HUES48 (cell line): ENCODE measurements at regions not wholly inside any gene's neighbourhood (a gene's known extent, or its start where the extent isn't known, plus 50 kb on each side); places are given as distances from the start of the nearest gene placed in this dataset.
"Not testable (repeated sequence)": the region's sequence is repeated elsewhere in the genome, so short reads cannot be mapped to it uniquely, and the experiment has no call there.

Source experiments
- H3K27ac ChIP-seq: one replicate; pipeline ENCODE4 v1.7.0; 2013; ENCODE audit warnings: low read depth, low read length, inconsistent platforms
- H3K27me3 ChIP-seq: 2 replicates; pipeline ENCODE4 v1.6.1; 2013; ENCODE audit warnings: mild to moderate bottlenecking, low read length; ENCODE audit not compliant: control insufficient read depth, insufficient read depth
- H3K36me3 ChIP-seq: 2 replicates; pipeline ENCODE4 v1.6.1; 2013; ENCODE audit warnings: low read length; ENCODE audit not compliant: control insufficient read depth, insufficient read depth
- H3K4me1 ChIP-seq: 2 replicates; pipeline ENCODE4 v1.6.1; 2013; ENCODE audit warnings: mild to moderate bottlenecking, low read length; ENCODE audit not compliant: control insufficient read depth, insufficient read depth
- H3K4me3 ChIP-seq: 2 replicates; pipeline ENCODE4 v1.5.1; 2013; ENCODE audit warnings: mild to moderate bottlenecking, low read depth, low read length
- H3K9ac ChIP-seq: 2 replicates; pipeline ENCODE4 v1.6.1; 2013; ENCODE audit warnings: mild to moderate bottlenecking, low read depth, low read length, moderate library complexity
- H3K9me3 ChIP-seq: 2 replicates; pipeline ENCODE4 v1.6.1; 2013; ENCODE audit warnings: low read length; ENCODE audit not compliant: control insufficient read depth, insufficient read depth

DNA sequence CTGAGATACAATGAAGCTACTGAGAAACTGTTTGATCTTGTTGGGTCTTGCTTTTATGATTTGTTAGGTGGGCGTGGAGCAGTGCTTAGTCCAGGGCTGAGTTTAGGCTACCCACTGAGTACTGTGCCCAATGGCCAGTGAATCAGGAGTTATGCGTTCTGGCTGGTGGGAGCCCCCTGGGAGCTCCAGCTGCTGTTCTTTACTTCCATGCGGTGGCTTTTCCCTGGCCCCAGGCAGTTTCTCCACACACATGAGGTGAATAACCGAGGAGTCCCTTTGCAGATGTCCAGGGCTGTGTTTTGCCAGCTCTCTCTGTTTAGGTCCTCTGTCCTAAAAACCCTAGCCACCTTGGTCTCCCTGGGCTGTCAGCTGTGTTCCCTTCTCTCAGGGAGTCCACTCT is 106.5 kb downstream of the KLF13 start:
- Histone ChIP-seq H3K4me1 (peaks cover 9% of the 10 kb centered on the region), H3K36me3 (no peaks in the 10 kb centered on the region), H3K27me3 (no peaks in the 10 kb centered on the region), H3K27ac (no peak overlapping the region), H3K9ac (no peak overlapping the region), H3K9me3 (no peaks in the 10 kb centered on the region), H3K4me3 (no peak overlapping the region)

DNA sequence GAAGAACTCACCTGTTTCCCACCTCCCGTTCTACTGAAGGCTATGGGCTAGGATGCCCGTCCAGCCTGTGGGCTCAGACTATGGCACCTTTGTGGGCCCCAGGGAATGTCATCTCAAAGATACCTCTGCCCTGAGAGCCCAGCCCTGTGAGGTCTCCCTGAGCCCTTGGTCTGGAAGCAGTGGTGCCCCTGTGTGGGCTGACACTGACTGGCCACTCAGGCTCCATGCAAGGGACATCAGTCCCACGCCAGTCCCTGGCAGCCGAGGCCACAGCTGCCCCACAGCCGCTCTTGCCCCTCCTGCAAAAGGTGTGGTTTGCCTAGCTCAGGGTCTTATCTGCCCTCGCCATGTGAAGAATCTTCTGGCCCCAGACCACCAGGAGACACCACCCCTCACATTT is 106.9 kb downstream of the KLF13 start:
- H3K36me3 ChIP-seq = no peaks in the 10 kb centered on the region
- no peak overlapping the region for H3K27ac ChIP-seq
- H3K4me3 ChIP-seq = no peak overlapping the region
- H3K27me3 ChIP-seq = no peaks in the 10 kb centered on the region
- H3K9me3 ChIP-seq = no peaks in the 10 kb centered on the region
- H3K9ac ChIP-seq = no peak overlapping the region
- H3K4me1 ChIP-seq = peaks cover 9% of the 10 kb centered on the region

DNA sequence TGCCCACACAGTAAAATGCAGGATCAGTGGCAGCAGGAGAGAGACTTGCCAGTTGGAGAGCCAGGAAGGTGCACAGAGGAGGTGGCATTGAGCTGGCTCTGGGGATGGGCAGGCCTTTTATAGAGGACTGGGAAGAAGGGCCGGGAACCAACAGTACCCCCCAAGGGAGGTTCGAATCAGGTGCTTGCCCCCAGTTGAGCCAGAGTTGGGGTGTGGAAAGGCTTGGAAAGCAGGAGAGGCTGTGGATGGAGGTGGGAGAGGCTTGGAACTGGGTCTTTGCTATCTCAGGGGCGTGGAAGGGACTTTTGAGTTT is 107.6 kb downstream of the KLF13 start:
- Histone ChIP-seq H3K27me3 (no peaks in the 10 kb centered on the region), H3K9me3 (no peaks in the 10 kb centered on the region), H3K36me3 (no peaks in the 10 kb centered on the region), H3K9ac (no peak overlapping the region), H3K27ac (no peak overlapping the region), H3K4me3 (no peak overlapping the region), H3K4me1 (peaks cover 9% of the 10 kb centered on the region)

DNA sequence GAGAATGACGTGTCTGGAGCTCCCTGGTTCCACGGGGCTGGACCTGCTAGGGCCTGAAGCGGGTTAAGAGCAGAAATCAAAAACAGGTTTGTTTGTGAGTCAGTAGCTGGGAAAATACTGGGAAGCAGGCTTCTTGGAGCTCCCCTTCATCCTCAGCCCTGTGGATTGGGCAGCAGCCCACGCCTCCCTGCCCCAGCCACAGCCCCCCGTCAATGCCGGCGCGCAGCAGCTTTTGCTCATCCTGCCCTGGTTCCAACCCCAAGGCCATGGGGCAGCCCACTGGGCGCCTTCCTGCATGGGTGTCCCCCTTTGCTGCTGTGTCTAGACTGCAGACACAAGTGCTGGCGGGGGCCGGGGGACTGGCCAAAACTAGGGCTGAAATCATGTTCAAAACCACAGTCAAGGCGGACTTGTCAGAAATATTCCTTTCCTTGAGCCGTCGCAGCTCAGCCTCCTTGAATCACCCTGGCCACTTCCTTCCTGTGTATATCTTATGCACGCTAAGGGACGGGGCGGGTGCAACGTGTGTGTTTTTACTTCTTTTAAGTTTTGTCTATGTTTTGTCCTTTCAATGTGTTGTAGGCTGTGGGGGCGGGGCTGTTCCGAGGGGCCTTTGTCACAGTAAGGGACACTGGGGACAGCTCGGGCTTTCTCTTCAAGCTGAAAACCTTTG is 108.1 kb downstream of the KLF13 start:
- Histone ChIP-seq H3K9ac (no peak overlapping the region), H3K27me3 (no peaks in the 10 kb centered on the region), H3K27ac (no peak overlapping the region), H3K9me3 (no peaks in the 10 kb centered on the region), H3K36me3 (no peaks in the 10 kb centered on the region), H3K4me3 (no peak overlapping the region), H3K4me1 (peaks cover 9% of the 10 kb centered on the region)

DNA sequence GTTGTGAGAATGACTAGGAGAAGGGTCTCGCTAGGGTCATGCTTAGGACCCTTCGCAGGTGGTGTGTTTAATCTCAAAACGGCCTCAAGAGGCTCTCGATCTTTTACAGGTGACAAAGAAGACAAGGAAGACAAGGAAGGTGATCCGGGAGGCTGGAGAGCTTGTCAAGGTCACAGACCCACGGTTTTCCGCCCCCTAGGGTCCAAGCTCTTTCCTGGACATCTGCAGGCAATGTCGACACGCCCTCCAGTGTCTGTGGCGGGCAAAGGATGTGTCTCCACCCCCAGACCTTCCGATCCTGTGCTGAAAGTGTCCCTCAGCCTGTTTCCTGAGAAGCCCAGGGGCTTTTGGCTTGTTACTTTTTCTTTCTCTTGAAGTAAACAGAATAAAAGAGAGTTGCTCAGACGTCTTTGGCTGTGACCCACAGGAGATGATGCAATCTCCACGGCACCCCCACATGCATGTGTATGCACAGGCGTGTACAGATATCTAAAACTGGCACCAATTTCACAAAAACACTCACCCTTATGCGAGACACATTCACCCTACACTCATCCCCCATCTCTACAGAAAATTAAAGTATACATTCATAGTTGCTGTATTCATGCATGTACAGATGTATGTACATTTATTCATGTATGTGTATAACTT is 108.8 kb downstream of the KLF13 start:
- Histone ChIP-seq H3K27me3 (peaks cover 3% of the 10 kb centered on the region), H3K27ac (no peak overlapping the region), H3K4me1 (peaks cover 9% of the 10 kb centered on the region), H3K9ac (no peak overlapping the region), H3K9me3 (no peaks in the 10 kb centered on the region), H3K36me3 (no peaks in the 10 kb centered on the region), H3K4me3 (no peak overlapping the region)

DNA sequence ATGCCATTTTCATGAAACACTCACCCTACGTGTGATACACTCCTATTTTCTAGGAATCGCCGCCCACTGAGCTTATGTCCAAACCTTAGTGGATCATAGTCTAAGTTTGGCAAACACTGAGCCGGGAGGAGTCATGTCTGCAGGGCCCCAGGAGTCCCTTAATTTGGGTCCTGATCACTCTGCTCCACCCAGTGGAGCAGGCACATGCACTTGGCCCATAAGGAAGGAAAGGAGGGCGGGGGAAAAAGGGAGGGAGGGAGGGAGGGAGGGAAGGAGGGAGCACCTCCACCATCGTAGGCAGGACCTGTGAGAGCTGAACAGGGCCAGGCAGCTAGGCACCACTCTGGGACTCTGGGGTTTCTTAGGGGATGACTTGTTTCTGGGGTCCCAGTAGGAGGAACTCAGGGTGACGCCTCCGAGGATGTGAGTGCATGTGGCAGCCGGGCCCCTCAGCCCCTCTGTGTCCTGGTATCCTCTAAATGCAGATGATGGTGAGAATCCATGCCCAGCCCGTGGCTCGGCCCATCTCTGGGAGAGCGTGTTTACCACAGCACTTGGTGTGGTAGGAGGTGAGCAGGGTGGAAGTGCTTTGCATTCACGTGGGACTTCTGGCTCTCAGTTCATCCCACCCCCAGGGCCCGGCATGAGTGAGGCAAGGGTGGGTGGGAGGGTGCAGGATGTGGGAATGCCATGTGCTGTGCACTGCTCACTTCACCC is 109.4 kb downstream of the KLF13 start:
- Histone ChIP-seq H3K4me1 (peaks cover 9% of the 10 kb centered on the region), H3K4me3 (no peak overlapping the region), H3K9me3 (no peaks in the 10 kb centered on the region), H3K9ac (no peak overlapping the region), H3K27ac (no peak overlapping the region), H3K36me3 (no peaks in the 10 kb centered on the region), H3K27me3 (peaks cover 8% of the 10 kb centered on the region)

DNA sequence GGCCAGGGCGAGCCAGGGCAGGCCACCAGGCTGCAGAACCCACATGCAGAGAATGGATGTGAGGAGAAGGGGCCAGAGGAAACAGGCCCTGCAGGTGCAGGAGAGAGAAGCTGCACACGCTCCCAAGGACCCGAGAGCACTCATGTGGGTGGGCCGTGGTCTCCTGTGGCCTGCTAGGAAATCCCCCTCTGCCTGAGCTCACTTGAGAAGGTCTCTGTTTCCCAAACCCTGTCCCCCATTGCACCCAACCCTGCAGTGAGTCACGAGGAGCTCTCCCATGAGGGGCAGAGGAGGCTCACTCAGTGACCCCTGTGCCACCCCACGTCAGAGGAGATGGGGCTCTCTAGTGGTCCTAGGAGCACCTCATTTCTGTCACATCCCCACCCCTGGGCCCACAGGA is 111.1 kb downstream of the KLF13 start:
- Histone ChIP-seq H3K4me1 (peaks cover 11% of the 10 kb centered on the region), H3K9ac (no peak overlapping the region), H3K27me3 (peaks cover 19% of the 10 kb centered on the region), H3K27ac (no peak overlapping the region), H3K4me3 (no peak overlapping the region), H3K9me3 (no peaks in the 10 kb centered on the region), H3K36me3 (no peaks in the 10 kb centered on the region)

DNA sequence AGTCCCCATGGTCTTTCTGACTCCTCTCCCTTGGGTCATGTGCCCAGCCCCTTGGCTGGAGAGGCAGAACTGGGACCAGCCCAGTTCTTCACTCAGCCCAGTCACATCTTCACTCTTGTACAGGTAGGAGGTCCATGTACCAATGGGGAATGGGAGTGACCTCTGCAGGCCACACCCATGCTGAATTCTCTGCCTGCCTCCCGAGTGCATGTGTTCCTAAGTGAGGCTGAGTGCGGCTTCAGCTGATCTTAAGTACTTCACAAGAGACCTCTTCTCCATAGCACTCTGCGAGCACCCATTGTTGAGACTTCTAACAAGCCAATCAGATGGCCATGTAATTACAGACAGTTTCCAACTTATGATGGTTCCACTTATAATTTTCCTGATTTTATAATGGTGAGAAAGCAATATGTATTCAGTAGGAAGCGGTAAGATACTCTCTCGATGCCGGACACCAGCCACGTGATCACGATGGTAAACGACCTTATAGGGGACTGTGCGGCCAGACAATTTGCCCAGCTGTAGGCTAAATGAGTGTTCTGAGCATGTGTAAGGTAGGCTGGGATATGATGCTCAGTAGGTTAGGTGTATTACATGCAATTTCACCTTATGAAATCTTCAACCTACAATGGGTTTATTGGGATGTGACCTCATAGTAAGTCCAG is 112.1 kb downstream of the KLF13 start:
- no peak overlapping the region for H3K4me3 ChIP-seq
- no peak overlapping the region for H3K9ac ChIP-seq
- H3K27me3 ChIP-seq = peaks cover 19% of the 10 kb centered on the region
- H3K27ac ChIP-seq = no peak overlapping the region
- peaks cover 13% of the 10 kb centered on the region for H3K4me1 ChIP-seq
- H3K9me3 ChIP-seq = no peaks in the 10 kb centered on the region
- H3K36me3 ChIP-seq = no peaks in the 10 kb centered on the region

DNA sequence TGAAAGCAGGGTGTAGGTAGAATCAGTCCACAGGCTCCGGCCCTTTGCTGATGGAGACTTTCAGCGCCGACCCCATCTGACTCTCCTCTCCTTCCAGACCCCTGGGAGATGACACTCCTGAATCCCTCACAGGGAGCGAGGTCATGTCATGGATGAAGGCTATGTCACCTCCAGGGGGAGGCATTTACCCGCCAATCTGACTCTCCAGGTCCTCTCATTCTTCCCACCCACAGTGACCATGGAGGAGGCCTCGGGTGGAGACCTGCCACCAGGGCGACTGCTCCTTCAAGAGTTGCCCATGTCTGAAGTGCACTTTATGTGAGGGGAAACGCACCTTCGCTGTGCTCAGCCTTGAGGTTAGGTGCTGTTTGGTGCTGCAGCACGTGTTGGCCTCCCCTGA is 112.7 kb downstream of the KLF13 start:
- Histone ChIP-seq H3K36me3 (no peaks in the 10 kb centered on the region), H3K27ac (no peak overlapping the region), H3K4me3 (no peak overlapping the region), H3K4me1 (peaks cover 13% of the 10 kb centered on the region), H3K27me3 (peaks cover 19% of the 10 kb centered on the region), H3K9ac (no peak overlapping the region), H3K9me3 (no peaks in the 10 kb centered on the region)

DNA sequence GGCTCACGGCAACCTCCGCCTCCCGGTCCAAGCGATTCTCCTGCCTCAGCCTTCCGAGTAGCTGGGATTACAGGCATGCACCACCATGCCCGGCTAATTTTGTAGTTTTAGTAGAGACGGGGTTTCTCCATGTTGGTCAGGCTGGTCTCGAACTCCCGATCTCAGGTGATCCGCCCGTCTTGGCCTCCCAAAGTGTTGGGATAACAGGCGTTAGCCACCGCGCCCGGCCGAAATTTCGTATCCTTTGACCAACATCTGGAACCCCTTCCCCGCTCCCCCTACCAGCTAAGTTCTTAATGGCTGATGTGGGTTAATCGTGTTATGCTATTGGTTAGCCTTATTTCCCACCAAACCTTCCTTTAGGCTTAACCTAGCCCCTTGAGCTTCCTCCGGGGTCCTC is 113.6 kb downstream of the KLF13 start:
- not testable (repeated sequence) for H3K27ac ChIP-seq, H3K4me1 ChIP-seq, H3K9me3 ChIP-seq, H3K36me3 ChIP-seq, H3K9ac ChIP-seq
- H3K4me3 ChIP-seq = peak overlapping the region; percentile 57
- peaks cover 19% of the 10 kb centered on the region for H3K27me3 ChIP-seq

DNA sequence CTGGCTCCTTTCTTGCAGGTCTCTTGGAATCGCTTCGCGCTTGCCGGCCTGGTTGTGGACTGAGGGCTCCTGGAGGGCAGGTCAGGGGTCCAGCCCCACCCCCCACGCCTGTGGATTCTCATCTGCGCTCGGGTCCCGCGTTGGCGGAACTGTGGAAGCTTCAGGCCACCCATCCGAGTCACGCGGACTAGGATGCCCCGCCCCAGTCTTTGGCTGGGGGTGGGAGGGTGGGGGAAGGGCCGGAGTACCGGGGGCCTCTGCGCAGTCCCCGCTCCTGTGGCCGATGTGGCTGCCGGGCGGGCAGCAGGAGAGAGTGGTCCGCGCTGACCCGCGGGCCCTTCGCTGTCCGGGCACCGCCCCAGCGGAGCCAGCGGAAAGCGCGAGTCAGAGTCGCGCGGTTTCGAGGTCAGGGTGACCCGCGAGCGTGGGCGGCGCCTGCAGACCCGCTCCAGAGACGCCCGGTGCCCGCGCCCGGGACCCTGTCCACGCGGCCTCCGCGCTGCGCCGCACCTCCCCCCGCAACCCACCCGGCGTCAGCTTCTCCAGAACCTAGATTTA is 114.2 kb downstream of the KLF13 start:
- Histone ChIP-seq H3K27ac (no peak overlapping the region), H3K36me3 (no peaks in the 10 kb centered on the region), H3K4me1 (peaks cover 4% of the 10 kb centered on the region; the same call in 1 of the 2 replicates), H3K9ac (no peak overlapping the region), H3K27me3 (peaks cover 19% of the 10 kb centered on the region), H3K9me3 (no peaks in the 10 kb centered on the region), H3K4me3 (peak overlapping the region; percentile 57)
